IMR-90 (cell line): ENCODE measurements at regions not wholly inside any gene's neighbourhood (a gene's known extent, or its start where the extent isn't known, plus 50 kb on each side); places are given as distances from the start of the nearest gene placed in this dataset.

ENCODE experiments used
- ATAC-seq: fragments of 200-7000 bp; cut with Tn5 transposase; 2 replicates; pipeline ENCODE4 v1.9.1; 2020; ENCODE audit warnings: low read depth, mild to moderate bottlenecking, moderate library complexity
- BruUV-seq: library from RNA; stranded (reverse); fragments of 400-500 nt; replicated peaks from 2 replicates; lab custom pipeline; 2021; lab: Mats Ljungman, UMichigan
- CTCF ChIA-PET: fragments of 300-600 bp; formaldehyde crosslinking; extraction: SDS; loops from one replicate; lab custom pipeline; 2021; ENCODE audit warnings: antibody characterized with exemption; lab: Yijun Ruan, JAX
- POLR2A ChIA-PET: fragments of 300-600 bp; sonication (Branson Sonifier 250); formaldehyde crosslinking; loops from one replicate; lab custom pipeline; 2022; ENCODE audit warnings: antibody characterized with exemption; ENCODE audit not compliant: unreplicated experiment; lab: Charles Lee
- DNase-seq: peaks from one replicate; pipeline ENCODE4 v3.0.0; 2013
- H2AFZ ChIP-seq: replicated peaks from 2 replicates; pipeline ENCODE3; 2013; ENCODE audit warnings: low read length, mild to moderate bottlenecking; ENCODE audit not compliant: poor library complexity
- H2AK5ac ChIP-seq: 2 replicates; pipeline ENCODE4 v1.6.1; 2013; ENCODE audit warnings: low read depth, low read length, inconsistent platforms
- H2AK9ac ChIP-seq: replicated peaks from 2 replicates; pipeline ENCODE3; 2013; ENCODE audit warnings: mild to moderate bottlenecking, low read depth, low read length, moderate library complexity; ENCODE audit not compliant: poor library complexity
- H2BK120ac ChIP-seq: 2 replicates; pipeline ENCODE4 v1.6.1; 2013; ENCODE audit warnings: low read depth, low read length, inconsistent platforms
- H2BK15ac ChIP-seq: 3 replicates; pipeline ENCODE4 v1.6.1; 2013; ENCODE audit warnings: low read depth, low read length, inconsistent platforms
- H2BK20ac ChIP-seq: 2 replicates; pipeline ENCODE4 v1.6.1; 2013; ENCODE audit warnings: low read depth, mild to moderate bottlenecking, inconsistent platforms, low read length, moderate library complexity
- H2BK5ac ChIP-seq: 2 replicates; pipeline ENCODE4 v1.6.1; 2013; ENCODE audit warnings: mild to moderate bottlenecking, low read depth, low read length, inconsistent platforms; ENCODE audit not compliant: poor library complexity, severe bottlenecking
- H3K14ac ChIP-seq: replicated peaks from 2 replicates; pipeline ENCODE4 v1.6.1; 2013; ENCODE audit warnings: low read depth, low read length, inconsistent platforms
- H3K18ac ChIP-seq: 2 replicates; pipeline ENCODE4 v1.6.1; 2013; ENCODE audit warnings: low read depth, low read length, control low read depth
- H3K23ac ChIP-seq: 2 replicates; pipeline ENCODE4 v1.6.1; 2013; ENCODE audit warnings: low read depth, low read length, inconsistent platforms
- H3K27ac ChIP-seq: 2 replicates; pipeline ENCODE4 v1.5.1; 2013; ENCODE audit warnings: mild to moderate bottlenecking, control low read depth, low read length; ENCODE audit not compliant: insufficient read depth
- H3K27me3 ChIP-seq: 2 replicates; pipeline ENCODE4 v1.6.1; 2013; ENCODE audit warnings: low read length; ENCODE audit not compliant: control insufficient read depth, insufficient read depth
- H3K36me3 ChIP-seq: 2 replicates; pipeline ENCODE4 v1.6.1; 2013; ENCODE audit warnings: low read length, mixed read lengths; ENCODE audit not compliant: control insufficient read depth, insufficient read depth
- H3K4ac ChIP-seq: 2 replicates; pipeline ENCODE4 v1.6.1; 2013; ENCODE audit warnings: low read depth, low read length, inconsistent platforms
- H3K4me1 ChIP-seq: 2 replicates; pipeline ENCODE4 v1.6.1; 2013; ENCODE audit warnings: low read length, mixed read lengths; ENCODE audit not compliant: control insufficient read depth, insufficient read depth
- H3K4me2 ChIP-seq: 2 replicates; pipeline ENCODE4 v1.6.1; 2013; ENCODE audit warnings: low read depth, mild to moderate bottlenecking, control low read depth, low read length, moderate library complexity
- H3K4me3 ChIP-seq: 2 replicates; pipeline ENCODE4 v1.5.1; 2013; ENCODE audit warnings: low read depth, mild to moderate bottlenecking, control low read depth, low read length, moderate library complexity; ENCODE audit not compliant: insufficient read depth
- H3K56ac ChIP-seq: 2 replicates; pipeline ENCODE4 v1.6.1; 2013; ENCODE audit warnings: low read length, inconsistent platforms; ENCODE audit not compliant: insufficient read depth; ENCODE audit errors: extremely low read depth
- H3K79me1 ChIP-seq, 2 experiments: 2 replicates each; pipeline ENCODE4 v1.6.1; 2013; ENCODE audit warnings: low read length in 2 of 2, inconsistent platforms in 1 of 2, low read depth in 1 of 2
- H3K9ac ChIP-seq: 2 replicates; pipeline ENCODE4 v1.6.1; 2013; ENCODE audit warnings: low read depth, low read length, control low read depth
- H3K9me1 ChIP-seq: 2 replicates; pipeline ENCODE4 v1.6.1; 2013; ENCODE audit warnings: low read length, inconsistent platforms; ENCODE audit not compliant: insufficient read depth
- H3K9me3 ChIP-seq: 2 replicates; pipeline ENCODE4 v1.6.1; 2013; ENCODE audit warnings: low read length; ENCODE audit not compliant: control insufficient read depth, insufficient read depth
- H4K20me1 ChIP-seq: 2 replicates; pipeline ENCODE4 v1.6.1; 2013; ENCODE audit warnings: low read length, inconsistent platforms; ENCODE audit not compliant: insufficient read depth
- H4K5ac ChIP-seq: 2 replicates; pipeline ENCODE4 v1.6.1; 2013; ENCODE audit warnings: mild to moderate bottlenecking, low read depth, low read length, control low read depth
- H4K8ac ChIP-seq, 2 experiments: 2 replicates each; pipeline ENCODE4 v1.6.1; 2013; ENCODE audit warnings: low read depth in 2 of 2, low read length in 2 of 2, control low read depth in 1 of 2, inconsistent platforms in 1 of 2
- H4K91ac ChIP-seq: 2 replicates; pipeline ENCODE4 v1.6.1; 2013; ENCODE audit warnings: low read depth, low read length, inconsistent platforms; ENCODE audit not compliant: insufficient read depth
- BHLHE40 ChIP-seq: fragments of 150-350 bp; IDR thresholded peaks from 2 replicates; pipeline ENCODE4 v1.6.1; 2016; ENCODE audit warnings: mild to moderate bottlenecking, low read depth, low read length
- CEBPB ChIP-seq: IDR thresholded peaks from 2 replicates; pipeline ENCODE4 v1.6.1; 2012; ENCODE audit warnings: low read depth, low read length, improper control_type of control experiment
- CHD1 ChIP-seq: IDR thresholded peaks from 2 replicates; pipeline ENCODE4 v1.6.1; 2012; ENCODE audit warnings: low read depth, low read length, improper control_type of control experiment
- MAFK ChIP-seq: IDR thresholded peaks from 2 replicates; pipeline ENCODE4 v1.6.1; 2012; ENCODE audit warnings: low read depth, low read length, improper control_type of control experiment
- MXI1 ChIP-seq: IDR thresholded peaks from 2 replicates; pipeline ENCODE4 v1.6.1; 2012; ENCODE audit warnings: low read depth, mild to moderate bottlenecking, low read length, moderate library complexity, borderline replicate concordance
- RFX5 ChIP-seq: IDR thresholded peaks from 2 replicates; pipeline ENCODE4 v1.8.0; 2012; ENCODE audit warnings: low read depth, mild to moderate bottlenecking, low read length, moderate library complexity
- WGBS, 2 experiments: methylation state at CpG; one replicate each; pipeline versions ENCODE4 v1.1.5 to v1.1.7; 2013; ENCODE audit warnings: missing lambda C conversion rate in 2 of 2; ENCODE audit not compliant: insufficient read length in 1 of 2; ENCODE audit errors: extremely low coverage in 2 of 2; 5-methylcytosine and 5-hydroxymethylcytosine counted together
- dilution Hi-C: fragments of 300-500 bp; cut with HindIII; formaldehyde crosslinking; loops from one replicate; pipeline ENCODE4 v1.14.3; 2018; ENCODE audit warnings: low sequenced_read_pairs; ENCODE audit not compliant: unreplicated experiment
- in situ Hi-C: fragments of 300-500 bp; cut with MboI; formaldehyde crosslinking; loops from 3 replicates; pipeline ENCODE4 v1.14.3; 2019; ENCODE audit warnings: low sequenced_read_pairs, inconsistent platforms, mixed read lengths
- intact Hi-C: fragments of 100-400 bp; cut with micrococcal nuclease; formaldehyde crosslinking; loops from 2 replicates; pipeline ENCODE4 v1.10.0; 2022

DNA sequence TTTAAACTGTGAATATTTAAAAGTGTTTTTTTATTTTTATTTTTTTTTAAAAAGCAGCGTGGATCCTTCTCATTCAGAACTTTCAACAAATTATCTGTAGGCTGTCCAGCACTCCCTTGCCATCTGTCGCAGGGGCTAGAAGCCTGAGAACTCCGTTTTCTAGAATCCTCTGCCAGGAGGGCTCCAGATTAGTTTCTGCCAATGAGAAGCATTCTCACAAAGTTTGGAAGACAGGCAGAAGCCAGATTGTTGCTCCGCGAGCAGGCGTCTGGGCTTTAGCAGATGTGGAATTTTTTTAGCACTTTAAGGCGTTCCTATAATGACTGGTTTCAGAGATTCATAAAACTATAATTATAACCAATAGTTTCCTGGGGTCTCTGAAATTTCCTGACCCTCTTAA lies 220.9 kb upstream of the KIAA1217 start:
- no peak overlapping the region for H2AK5ac ChIP-seq
- no peak overlapping the region for H2AK9ac ChIP-seq
- dilution Hi-C loops (no loop called here), intact Hi-C loops (no loop called here), in situ Hi-C loops (no loop called here)
- no peak overlapping the region for H2BK120ac ChIP-seq
- ChIA-PET POLR2A (no interaction called here), CTCF (no interaction called here)
- no peak overlapping the region for H3K56ac ChIP-seq
- no peak overlapping the region for H2BK20ac ChIP-seq
- no CpG with 5 or more reads among the region's 7 CpGs for WGBS, 2 experiments
- no peaks in the 10 kb centered on the region for H3K79me1 ChIP-seq
- ATAC-seq (no peak), DNase-seq (no peak)
- no peaks in the 10 kb centered on the region for H3K36me3 ChIP-seq
- H4K20me1 ChIP-seq = no peaks in the 10 kb centered on the region
- H4K91ac ChIP-seq = no peak overlapping the region
- H3K23ac ChIP-seq = no peak overlapping the region
- H3K9me1 ChIP-seq = no peaks in the 10 kb centered on the region
- TF ChIP-seq MAFK (no peak), MXI1 (no peak), RFX5 (no peak), CEBPB (no peak), BHLHE40 (no peak), CHD1 (no peak)
- H3K4ac ChIP-seq = no peak overlapping the region
- H4K5ac ChIP-seq = no peak overlapping the region
- H3K4me3 ChIP-seq = no peak overlapping the region
- no peaks in the 10 kb centered on the region for H3K27me3 ChIP-seq
- no peak overlapping the region for H2AFZ ChIP-seq
- no peak overlapping the region for H2BK15ac ChIP-seq
- H3K27ac ChIP-seq = no peak overlapping the region
- no peak overlapping the region for H3K4me2 ChIP-seq
- peaks cover 2% of the 10 kb centered on the region for H3K9me3 ChIP-seq
- H3K14ac ChIP-seq = no peak overlapping the region
- no peaks in the 10 kb centered on the region for H3K4me1 ChIP-seq
- no peak overlapping the region for H3K18ac ChIP-seq
- no peak overlapping the region for H2BK5ac ChIP-seq
- H3K9ac ChIP-seq = no peak overlapping the region
- H4K8ac ChIP-seq = no peak overlapping the region
- no TSS peak for BruUV-seq
